GM23338 (cell line): ENCODE measurements at regions not wholly inside any gene's neighbourhood (a gene's known extent, or its start where the extent isn't known, plus 50 kb on each side); places are given as distances from the start of the nearest gene placed in this dataset.

Experiments used
- ATAC-seq: fragments of 200-7000 bp; cut with Tn5 transposase; 3 replicates; pipeline ENCODE4 v1.9.1; 2020
- DNase-seq: peaks from one replicate; pipeline ENCODE4 v3.0.0-alpha.2; 2015; ENCODE audit warnings: low spot score
- H2AFZ ChIP-seq: fragments of 200-600 bp; sonication (generic); 2 replicates; pipeline ENCODE4 v1.8.0; 2016; ENCODE audit warnings: antibody characterized with exemption, mild to moderate bottlenecking, moderate library complexity
- H3F3A ChIP-seq: fragments of 200-600 bp; sonication (generic); replicated peaks from 2 replicates; pipeline ENCODE4 v1.8.0; 2017; ENCODE audit warnings: antibody characterized with exemption, mixed run types, low read depth
- H3K27ac ChIP-seq: fragments of 200-600 bp; sonication (generic); 2 replicates; pipeline ENCODE4 v1.6.1; 2016; ENCODE audit warnings: low read depth
- H3K27me3 ChIP-seq: fragments of 200-600 bp; sonication (generic); 2 replicates; pipeline ENCODE4 v1.8.0; 2016; ENCODE audit warnings: mild to moderate bottlenecking, mixed run types, moderate library complexity; ENCODE audit not compliant: insufficient read depth
- H3K36me3 ChIP-seq: fragments of 200-600 bp; sonication (generic); 2 replicates; pipeline ENCODE4 v1.8.0; 2016; ENCODE audit warnings: mild to moderate bottlenecking; ENCODE audit not compliant: insufficient read depth
- H3K4me1 ChIP-seq: fragments of 200-600 bp; sonication (generic); 2 replicates; pipeline ENCODE4 v1.8.0; 2016; ENCODE audit warnings: mild to moderate bottlenecking, moderate library complexity; ENCODE audit not compliant: insufficient read depth
- H3K4me2 ChIP-seq: fragments of 200-600 bp; sonication (generic); 2 replicates; pipeline ENCODE4 v1.7.1; 2017; ENCODE audit warnings: mixed run types
- H3K4me3 ChIP-seq: fragments of 200-600 bp; sonication (generic); 2 replicates; pipeline ENCODE4 v1.6.1; 2016; ENCODE audit warnings: mixed run types
- H3K79me2 ChIP-seq: fragments of 200-600 bp; sonication (generic); replicated peaks from 2 replicates; pipeline ENCODE4 v1.8.0; 2017; ENCODE audit warnings: mild to moderate bottlenecking; ENCODE audit not compliant: insufficient read depth
- H3K9me2 ChIP-seq: fragments of 200-600 bp; sonication (generic); 2 replicates; pipeline ENCODE4 v1.8.0; 2017; ENCODE audit not compliant: insufficient read depth
- H4K20me1 ChIP-seq: fragments of 200-600 bp; sonication (generic); replicated peaks from 2 replicates; pipeline ENCODE4 v1.8.0; 2017; ENCODE audit warnings: mild to moderate bottlenecking; ENCODE audit not compliant: insufficient read depth
- H3K27ac Mint-ChIP-seq: 2 replicates; pipeline ENCODE4 v1.8.0; 2020; ENCODE audit warnings: inconsistent platforms, mild to moderate bottlenecking, moderate library complexity, mixed read lengths
- H3K27me3 Mint-ChIP-seq: 3 replicates; pipeline ENCODE4 v1.8.0; 2022; ENCODE audit warnings: low read depth, mild to moderate bottlenecking, moderate library complexity, mixed read lengths, inconsistent platforms; ENCODE audit not compliant: insufficient read depth, poor library complexity
- H3K36me3 Mint-ChIP-seq: 3 replicates; pipeline ENCODE4 v1.8.0; 2021; ENCODE audit warnings: low read depth, mild to moderate bottlenecking, inconsistent platforms, moderate library complexity, mixed read lengths
- H3K4me1 Mint-ChIP-seq: 3 replicates; pipeline ENCODE4 v1.8.0; 2020; ENCODE audit warnings: mild to moderate bottlenecking, inconsistent platforms, mixed read lengths
- H3K4me3 Mint-ChIP-seq: 3 replicates; pipeline ENCODE4 v1.8.0; 2021; ENCODE audit warnings: moderate library complexity, mild to moderate bottlenecking, inconsistent platforms, mixed read lengths
- H3K9me3 Mint-ChIP-seq: 3 replicates; pipeline ENCODE4 v1.8.0; 2020; ENCODE audit warnings: moderate library complexity, mild to moderate bottlenecking, inconsistent platforms, mixed read lengths
- CREB1 ChIP-seq: fragments of 250-450 bp; sonication (Bioruptor Pico); IDR thresholded peaks from 2 replicates; pipeline ENCODE4 v1.5.0; 2020; ENCODE audit warnings: low read depth, mild to moderate bottlenecking, moderate library complexity
- EZH2 ChIP-seq: fragments of 200-600 bp; sonication (generic); IDR thresholded peaks from one replicate; pipeline ENCODE4 v1.8.0; 2017; ENCODE audit warnings: antibody characterized with exemption, mild to moderate bottlenecking, low read depth; ENCODE audit not compliant: unreplicated experiment
- EZH2phosphoT487 ChIP-seq: fragments of 200-600 bp; sonication (generic); IDR thresholded peaks from one replicate; pipeline ENCODE4 v1.8.1; 2018; ENCODE audit warnings: antibody characterized with exemption; ENCODE audit not compliant: unreplicated experiment
- JUNB ChIP-seq: IDR thresholded peaks from one replicate; pipeline ENCODE4 v1.6.1; 2016; ENCODE audit warnings: antibody characterized with exemption; ENCODE audit not compliant: unreplicated experiment
- NANOG ChIP-seq: IDR thresholded peaks from 2 replicates; pipeline ENCODE4 v1.6.1; 2016; ENCODE audit warnings: antibody characterized with exemption, borderline replicate concordance
- REST ChIP-seq: IDR thresholded peaks from one replicate; pipeline ENCODE4 v1.6.1; 2018; ENCODE audit warnings: antibody characterized with exemption; ENCODE audit not compliant: unreplicated experiment
- TF ChIP-seq, protein P1 (sequence below), 2 experiments: fragments of 200-600 bp in 1 of 2; sonication (generic) in 1 of 2; conservative IDR thresholded peaks; 2 replicates each; pipeline versions ENCODE4 v1.5.1 to v1.6.1; 2016 to 2017; ENCODE audit warnings: antibody characterized with exemption in 2 of 2, low read depth in 2 of 2, mild to moderate bottlenecking in 2 of 2, moderate library complexity in 1 of 2

GRCh38 chr3:22582266-22582665, 620.9 kb upstream of the UBE2E2 start (continued):
- TF ChIP-seq, protein P1, sequence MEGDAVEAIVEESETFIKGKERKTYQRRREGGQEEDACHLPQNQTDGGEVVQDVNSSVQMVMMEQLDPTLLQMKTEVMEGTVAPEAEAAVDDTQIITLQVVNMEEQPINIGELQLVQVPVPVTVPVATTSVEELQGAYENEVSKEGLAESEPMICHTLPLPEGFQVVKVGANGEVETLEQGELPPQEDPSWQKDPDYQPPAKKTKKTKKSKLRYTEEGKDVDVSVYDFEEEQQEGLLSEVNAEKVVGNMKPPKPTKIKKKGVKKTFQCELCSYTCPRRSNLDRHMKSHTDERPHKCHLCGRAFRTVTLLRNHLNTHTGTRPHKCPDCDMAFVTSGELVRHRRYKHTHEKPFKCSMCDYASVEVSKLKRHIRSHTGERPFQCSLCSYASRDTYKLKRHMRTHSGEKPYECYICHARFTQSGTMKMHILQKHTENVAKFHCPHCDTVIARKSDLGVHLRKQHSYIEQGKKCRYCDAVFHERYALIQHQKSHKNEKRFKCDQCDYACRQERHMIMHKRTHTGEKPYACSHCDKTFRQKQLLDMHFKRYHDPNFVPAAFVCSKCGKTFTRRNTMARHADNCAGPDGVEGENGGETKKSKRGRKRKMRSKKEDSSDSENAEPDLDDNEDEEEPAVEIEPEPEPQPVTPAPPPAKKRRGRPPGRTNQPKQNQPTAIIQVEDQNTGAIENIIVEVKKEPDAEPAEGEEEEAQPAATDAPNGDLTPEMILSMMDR (conservative IDR thresholded peaks at IDR 0.05; ENCODE audit: low read depth in 2 of 2): no peak
- TF ChIP-seq NANOG (no peak), CREB1 (CRISPR knock-in tag) (no peak), REST (no peak)

DNA sequence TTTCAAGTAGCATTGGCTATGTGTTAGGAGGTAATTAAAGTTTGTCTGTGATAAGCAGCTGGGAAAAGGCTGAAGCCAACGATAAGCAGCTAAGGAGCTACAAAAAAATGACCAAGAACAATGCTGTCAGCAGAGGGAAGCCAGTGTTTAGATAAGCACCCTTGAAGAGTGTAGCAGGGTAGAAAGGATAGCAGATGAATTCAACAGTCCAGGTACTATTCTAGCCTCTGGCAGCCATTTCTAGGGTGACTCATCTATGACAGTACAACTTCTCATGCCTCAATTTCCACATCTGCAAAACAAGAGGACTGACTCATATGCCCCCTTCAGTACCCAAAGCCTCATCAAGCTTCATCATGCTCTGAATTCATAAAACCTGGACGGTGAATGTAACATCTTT, 617.6 kb upstream of the UBE2E2 start:
- Histone ChIP-seq H2AFZ (no peak overlapping the region), H3K36me3 (no peaks in the 10 kb centered on the region), H3F3A (no peaks in the 10 kb centered on the region), H3K4me1 (no peaks in the 10 kb centered on the region; the same call in 1 of the 2 replicates), H3K4me3 (no peak overlapping the region), H3K9me2 (peaks cover 11% of the 10 kb centered on the region), H3K4me2 (no peak overlapping the region), H3K79me2 (no peaks in the 10 kb centered on the region), H3K27me3 (no peaks in the 10 kb centered on the region), H3K27ac (no peak overlapping the region), H4K20me1 (no peaks in the 10 kb centered on the region)
- Mint-ChIP-seq H3K36me3 (no peaks in the 10 kb centered on the region), H3K9me3 (no peaks in the 10 kb centered on the region; the same call in 2 of the 3 replicates), H3K27me3 (no peaks in the 10 kb centered on the region), H3K4me3 (no peak overlapping the region), H3K4me1 (peaks cover 21% of the 10 kb centered on the region), H3K27ac (no peak overlapping the region)
- DNase-seq (no peak), ATAC-seq (no peak)
- TF ChIP-seq EZH2: no peak
- no peak for TF ChIP-seq REST
- TF ChIP-seq EZH2phosphoT487: no peak
- no peak for TF ChIP-seq CREB1 (CRISPR knock-in tag)
- TF ChIP-seq, protein P1 (conservative IDR thresholded peaks at IDR 0.05; ENCODE audit: low read depth in 2 of 2): no peak
- TF ChIP-seq JUNB: no peak
